Memory B cell (primary cell): ENCODE measurements at regions not wholly inside any gene's neighbourhood (a gene's known extent, or its start where the extent isn't known, plus 50 kb on each side); places are given as distances from the start of the nearest gene placed in this dataset.
"Not testable (repeated sequence)": the region's sequence is repeated elsewhere in the genome, so short reads cannot be mapped to it uniquely, and the experiment has no call there.

ENCODE experiments used
- ATAC-seq: fragments of 150-1000 bp; cut with Tn5 transposase; 2 replicates; pipeline ENCODE4 v1.10.0; 2021; ENCODE audit warnings: low read depth, mild to moderate bottlenecking, moderate library complexity
- DNase-seq, 2 donors: peaks; one replicate each; pipeline ENCODE4 v3.0.0; 2022; ENCODE audit warnings: low spot score in 2 of 2
- H3K27ac Mint-ChIP-seq: one replicate; pipeline ENCODE4 v1.8.0; 2022; ENCODE audit warnings: mild to moderate bottlenecking, moderate library complexity, mixed read lengths
- H3K27me3 Mint-ChIP-seq: one replicate; pipeline ENCODE4 v1.8.0; 2022; ENCODE audit warnings: mixed read lengths
- H3K36me3 Mint-ChIP-seq: one replicate; pipeline ENCODE4 v1.8.0; 2022; ENCODE audit warnings: mild to moderate bottlenecking, mixed read lengths
- H3K4me1 Mint-ChIP-seq: one replicate; pipeline ENCODE4 v1.8.0; 2022; ENCODE audit warnings: mixed read lengths
- H3K4me3 Mint-ChIP-seq: one replicate; pipeline ENCODE4 v1.8.0; 2022; ENCODE audit warnings: mild to moderate bottlenecking, moderate library complexity, mixed read lengths
- H3K9me3 Mint-ChIP-seq: one replicate; pipeline ENCODE4 v1.8.0; 2022; ENCODE audit warnings: mixed read lengths

GRCh38 chr1:118290571-118290970 is 105.5 kb upstream of the SPAG17 start:
- peaks cover 2% of the 10 kb centered on the region for H3K27me3 Mint-ChIP-seq
- H3K27ac Mint-ChIP-seq = no peak overlapping the region
- H3K4me1 Mint-ChIP-seq = no peaks in the 10 kb centered on the region
- no peak overlapping the region for H3K4me3 Mint-ChIP-seq
- no peaks in the 10 kb centered on the region for H3K9me3 Mint-ChIP-seq
- no peak for DNase-seq
- no peaks in the 10 kb centered on the region for H3K36me3 Mint-ChIP-seq
- no peak for ATAC-seq

DNA sequence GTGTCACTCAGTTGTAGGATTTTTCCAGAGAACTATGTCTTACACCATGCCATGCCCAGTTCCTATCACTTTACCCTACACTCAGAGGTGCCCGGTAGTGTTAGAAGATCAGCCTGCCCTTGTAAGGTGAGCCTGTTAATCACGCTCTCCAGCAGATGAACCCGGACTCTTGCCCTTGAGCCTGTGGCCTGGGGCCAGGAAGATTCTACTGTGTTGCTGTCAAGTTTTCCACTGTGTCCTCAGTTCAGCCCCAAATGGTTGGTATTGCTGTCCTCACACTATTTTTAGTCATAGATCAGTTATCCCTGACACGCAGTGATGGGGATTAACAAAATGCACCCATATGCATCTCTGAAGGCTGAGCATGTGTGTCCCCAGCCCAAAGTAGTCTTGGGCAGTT is 105.0 kb upstream of the SPAG17 start:
- ATAC-seq = no peak
- Mint-ChIP-seq H3K4me1 (no peaks in the 10 kb centered on the region), H3K9me3 (no peaks in the 10 kb centered on the region), H3K4me3 (no peak overlapping the region), H3K36me3 (no peaks in the 10 kb centered on the region), H3K27me3 (peaks cover 2% of the 10 kb centered on the region), H3K27ac (no peak overlapping the region)
- no peak for DNase-seq

GRCh38 chr1:118280656-118281055 is 95.6 kb upstream of the SPAG17 start:
- H3K4me3 Mint-ChIP-seq, H3K27ac Mint-ChIP-seq, H3K27me3 Mint-ChIP-seq, H3K4me1 Mint-ChIP-seq, DNase-seq, ATAC-seq, H3K36me3 Mint-ChIP-seq, H3K9me3 Mint-ChIP-seq: not testable (repeated sequence)

DNA sequence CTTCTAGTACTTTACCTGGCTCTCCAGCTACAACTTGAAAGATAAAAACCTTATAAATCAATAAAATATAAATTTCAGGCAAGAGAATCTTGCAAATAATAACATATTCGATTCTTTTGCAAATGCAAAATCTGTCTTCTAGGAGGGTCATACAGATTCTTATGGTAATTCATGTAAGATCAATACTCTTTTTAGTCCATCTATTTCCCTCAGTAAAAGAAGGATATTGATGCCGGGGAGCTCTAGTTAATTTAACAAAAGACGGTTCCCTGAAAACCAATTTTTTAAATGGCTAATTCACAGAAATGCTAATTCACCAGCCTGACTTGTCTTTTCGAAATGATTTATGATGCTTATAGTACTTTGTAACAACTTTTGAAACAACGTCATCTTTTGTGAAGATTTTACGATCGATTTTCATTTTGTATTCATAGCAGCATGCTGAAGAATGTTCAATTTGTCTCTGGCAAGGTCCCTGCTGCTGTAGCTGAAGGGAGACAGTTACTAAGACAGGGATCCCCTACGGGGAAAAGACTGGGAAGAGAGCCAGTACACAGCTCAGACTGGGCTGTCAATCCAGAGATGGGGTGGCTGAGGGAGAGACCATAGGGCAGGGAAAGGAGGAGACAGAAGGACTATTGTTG is 90.6 kb upstream of the SPAG17 start:
- peaks cover 4% of the 10 kb centered on the region for H3K9me3 Mint-ChIP-seq
- no peak overlapping the region for H3K27ac Mint-ChIP-seq
- ATAC-seq (no peak), DNase-seq (no peak)
- H3K4me1 Mint-ChIP-seq = no peaks in the 10 kb centered on the region
- H3K36me3 Mint-ChIP-seq = no peaks in the 10 kb centered on the region
- peaks cover 1% of the 10 kb centered on the region for H3K27me3 Mint-ChIP-seq
- H3K4me3 Mint-ChIP-seq = no peak overlapping the region

- H3K4me3 Mint-ChIP-seq = no peak overlapping the region
- no peaks in the 10 kb centered on the region for H3K36me3 Mint-ChIP-seq
- no peak for DNase-seq
- H3K9me3 Mint-ChIP-seq = peaks cover 2% of the 10 kb centered on the region
- ATAC-seq = no peak
- H3K27me3 Mint-ChIP-seq = peaks cover 2% of the 10 kb centered on the region
- H3K4me1 Mint-ChIP-seq = no peaks in the 10 kb centered on the region
- no peak overlapping the region for H3K27ac Mint-ChIP-seq
Measured at GRCh38 chr1:118272884-118273283, 87.9 kb upstream of the SPAG17 start.

- ATAC-seq (no peak), DNase-seq (no peak)
- Mint-ChIP-seq H3K4me1 (no peaks in the 10 kb centered on the region), H3K9me3 (peaks cover 1% of the 10 kb centered on the region), H3K36me3 (no peaks in the 10 kb centered on the region), H3K27me3 (peaks cover 2% of the 10 kb centered on the region), H3K27ac (no peak overlapping the region), H3K4me3 (no peak overlapping the region)
Measured at GRCh38 chr1:118271883-118272282, 86.9 kb upstream of the SPAG17 start.

DNA sequence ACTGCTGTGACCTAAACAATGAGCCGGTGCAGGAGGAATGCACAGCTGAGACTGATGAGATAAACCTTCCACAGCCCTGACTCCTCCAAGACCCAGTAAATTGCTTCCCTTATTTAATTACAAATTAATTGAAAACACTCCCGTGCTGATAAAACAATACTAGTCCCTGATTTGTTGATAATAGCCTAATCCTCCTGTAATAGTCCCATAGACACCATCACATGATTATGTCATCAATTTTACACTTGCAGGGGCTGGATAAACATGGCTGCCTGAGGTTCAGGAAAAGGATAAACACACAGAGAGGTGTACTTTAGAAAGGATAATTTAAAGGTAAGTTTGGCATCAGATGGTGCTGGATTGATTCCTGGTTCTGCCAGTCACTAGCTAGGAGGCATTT is 84.6 kb upstream of the SPAG17 start:
- Mint-ChIP-seq H3K4me1 (no peaks in the 10 kb centered on the region), H3K4me3 (no peak overlapping the region), H3K27ac (no peak overlapping the region), H3K9me3 (peaks cover 3% of the 10 kb centered on the region), H3K36me3 (no peaks in the 10 kb centered on the region), H3K27me3 (peaks cover 2% of the 10 kb centered on the region)
- DNase-seq (no peak), ATAC-seq (no peak)

DNA sequence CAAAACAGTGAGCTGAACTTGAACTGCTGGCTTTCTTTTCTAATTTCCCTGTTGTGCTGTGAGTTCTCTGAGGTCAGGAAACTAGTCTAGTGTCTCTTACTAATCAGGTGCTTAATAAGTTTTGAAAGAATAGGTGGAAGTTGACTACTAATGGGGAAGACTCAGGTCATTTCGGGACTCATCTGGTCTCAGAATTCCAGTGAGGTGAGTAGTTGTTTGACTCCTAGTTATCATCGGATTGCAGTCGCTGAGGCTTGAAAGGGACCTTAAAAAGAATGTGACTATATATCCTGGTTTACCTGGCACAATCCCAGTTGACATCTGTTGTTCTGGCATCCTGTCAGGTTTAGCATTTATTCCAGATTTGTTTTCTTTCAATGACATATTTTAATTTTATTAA is 81.4 kb upstream of the SPAG17 start:
- ATAC-seq (no peak), DNase-seq (no peak)
- no peak overlapping the region for H3K27ac Mint-ChIP-seq
- H3K27me3 Mint-ChIP-seq = peaks cover 3% of the 10 kb centered on the region
- no peaks in the 10 kb centered on the region for H3K36me3 Mint-ChIP-seq
- H3K4me3 Mint-ChIP-seq = no peak overlapping the region
- peaks cover 3% of the 10 kb centered on the region for H3K9me3 Mint-ChIP-seq
- no peaks in the 10 kb centered on the region for H3K4me1 Mint-ChIP-seq

GRCh38 chr1:118264343-118264742 is 79.3 kb upstream of the SPAG17 start:
- no peaks in the 10 kb centered on the region for H3K4me1 Mint-ChIP-seq
- H3K27ac Mint-ChIP-seq = no peak overlapping the region
- no peaks in the 10 kb centered on the region for H3K36me3 Mint-ChIP-seq
- H3K4me3 Mint-ChIP-seq = no peak overlapping the region
- no peak for ATAC-seq
- no peak for DNase-seq
- peaks cover 3% of the 10 kb centered on the region for H3K27me3 Mint-ChIP-seq
- peaks cover 3% of the 10 kb centered on the region for H3K9me3 Mint-ChIP-seq

DNA sequence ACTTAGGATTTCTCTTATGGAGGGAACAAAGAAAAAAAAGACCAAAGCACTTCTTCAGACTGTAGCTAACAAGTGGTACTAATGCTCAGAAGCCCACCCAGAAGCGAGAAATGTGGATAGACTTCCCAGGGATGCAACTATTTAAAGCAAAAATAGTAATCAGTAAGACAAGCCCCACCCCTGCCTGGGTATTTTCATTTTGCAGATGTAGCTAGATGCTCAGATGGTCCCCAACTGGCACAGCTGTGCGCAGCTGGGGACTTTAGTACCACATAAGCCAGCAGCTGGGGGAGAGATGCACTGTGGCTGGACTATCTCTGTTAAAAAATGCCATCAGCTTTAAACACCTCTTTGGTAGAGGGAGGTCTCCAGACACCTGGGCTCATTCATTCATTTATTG is 77.8 kb upstream of the SPAG17 start:
- DNase-seq (no peak), ATAC-seq (no peak)
- H3K4me1 Mint-ChIP-seq = no peaks in the 10 kb centered on the region
- H3K36me3 Mint-ChIP-seq = no peaks in the 10 kb centered on the region
- no peak overlapping the region for H3K27ac Mint-ChIP-seq
- peaks cover 3% of the 10 kb centered on the region for H3K27me3 Mint-ChIP-seq
- H3K4me3 Mint-ChIP-seq = no peak overlapping the region
- H3K9me3 Mint-ChIP-seq = peaks cover 3% of the 10 kb centered on the region

DNA sequence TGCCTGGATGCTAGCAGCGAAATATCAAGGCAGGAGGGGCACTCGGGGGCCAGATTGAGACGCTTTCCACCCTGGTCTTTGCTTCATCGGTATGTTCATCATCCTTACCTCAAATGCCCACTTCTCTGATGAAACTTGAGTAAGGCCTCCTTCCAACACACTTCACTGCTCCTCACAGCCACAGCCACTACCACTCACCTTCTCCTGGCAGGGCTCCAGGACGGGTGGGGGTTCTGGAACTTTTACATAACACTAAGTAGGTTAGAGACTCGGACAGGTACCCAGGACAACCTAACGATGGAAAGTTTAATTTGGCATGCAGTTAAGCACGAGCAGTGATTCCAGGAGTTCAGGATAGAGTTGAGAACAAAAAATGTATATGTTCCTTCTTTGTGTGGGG is 73.9 kb upstream of the SPAG17 start:
- H3K4me3 Mint-ChIP-seq = no peak overlapping the region
- no peaks in the 10 kb centered on the region for H3K36me3 Mint-ChIP-seq

GRCh38 chr1:118257946-118258345 is 72.9 kb upstream of the SPAG17 start:
- Mint-ChIP-seq H3K27me3 (peaks cover 3% of the 10 kb centered on the region), H3K4me3 (no peak overlapping the region), H3K36me3 (no peaks in the 10 kb centered on the region), H3K9me3 (no peaks in the 10 kb centered on the region), H3K27ac (no peak overlapping the region), H3K4me1 (no peaks in the 10 kb centered on the region)
- DNase-seq (no peak), ATAC-seq (no peak)

More for the DNA sequence above, 73.9 kb upstream of the SPAG17 start:
- Mint-ChIP-seq H3K4me1 (no peaks in the 10 kb centered on the region), H3K27me3 (peaks cover 1% of the 10 kb centered on the region), H3K9me3 (no peaks in the 10 kb centered on the region), H3K27ac (no peak overlapping the region)
- ATAC-seq (no peak), DNase-seq (no peak)

DNA sequence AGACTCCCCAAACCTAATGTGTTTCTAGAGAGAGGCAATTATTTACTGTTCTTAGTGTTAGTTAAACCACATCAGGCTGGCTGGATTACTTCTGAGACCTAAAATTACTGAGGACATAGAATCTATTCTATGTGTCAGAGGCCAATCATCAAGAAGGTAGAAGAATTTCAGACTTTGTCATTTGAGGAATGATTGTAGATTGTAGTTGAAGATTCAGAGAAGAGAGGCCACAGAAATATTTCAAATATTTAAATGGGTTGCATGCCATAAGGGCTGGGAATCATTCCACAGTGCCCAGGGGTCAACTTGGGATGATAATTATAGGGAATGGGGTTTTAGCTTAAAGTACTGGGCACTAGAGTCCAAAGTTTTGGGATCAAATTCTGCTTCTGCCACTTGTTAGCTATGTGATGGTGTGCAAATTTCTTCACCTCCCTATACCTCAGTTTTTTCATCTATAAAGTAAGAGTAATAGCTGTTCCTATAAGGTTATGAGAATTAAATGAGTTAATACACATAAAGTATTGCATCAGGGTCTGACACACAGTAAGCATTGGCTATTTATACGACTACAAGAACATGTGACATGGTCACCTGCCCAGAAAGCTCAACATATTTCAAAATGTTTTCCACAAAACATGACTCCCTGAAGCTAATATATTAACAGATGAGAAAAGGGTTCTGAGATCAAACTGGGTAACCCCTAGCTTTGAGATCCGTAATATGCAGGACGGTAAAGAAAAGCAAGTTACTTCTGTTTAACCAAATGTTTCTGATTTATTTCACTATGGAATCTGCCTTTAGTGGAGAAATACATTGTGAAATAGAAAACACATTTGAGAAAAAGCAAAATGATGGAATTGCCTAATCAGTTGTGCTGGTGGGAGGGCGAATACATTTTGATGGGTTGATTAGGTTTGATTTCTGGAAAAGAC is 69.7 kb upstream of the SPAG17 start:
- ATAC-seq = no peak
- H3K27me3 Mint-ChIP-seq = peaks cover 2% of the 10 kb centered on the region
- H3K36me3 Mint-ChIP-seq = no peaks in the 10 kb centered on the region
- H3K4me3 Mint-ChIP-seq = no peak overlapping the region
- H3K27ac Mint-ChIP-seq = no peak overlapping the region
- no peak for DNase-seq
- no peaks in the 10 kb centered on the region for H3K4me1 Mint-ChIP-seq
- H3K9me3 Mint-ChIP-seq = no peaks in the 10 kb centered on the region

- Mint-ChIP-seq H3K27ac (no peak overlapping the region), H3K9me3 (no peaks in the 10 kb centered on the region), H3K27me3 (peaks cover 2% of the 10 kb centered on the region), H3K4me1 (no peaks in the 10 kb centered on the region), H3K4me3 (no peak overlapping the region), H3K36me3 (no peaks in the 10 kb centered on the region)
- DNase-seq = no peak
- no peak for ATAC-seq
Measured at GRCh38 chr1:118254001-118254400, 69.0 kb upstream of the SPAG17 start.
